Retinal pigment epithelial cell (primary cell): ENCODE measurements at regions not wholly inside any gene's neighbourhood (a gene's known extent, or its start where the extent isn't known, plus 50 kb on each side); places are given as distances from the start of the nearest gene placed in this dataset.

Source experiments
- DNase-seq: peaks from one replicate; pipeline ENCODE4 v3.0.0-alpha.2; 2010; ENCODE audit warnings: low read depth
- H3K4me3 ChIP-seq: 2 replicates; pipeline ENCODE4 v1.5.1; 2011; ENCODE audit warnings: mild to moderate bottlenecking, low read length, control low read depth, moderate library complexity
- TF ChIP-seq, protein P1 (sequence below): conservative IDR thresholded peaks from 2 replicates; pipeline ENCODE4 v1.5.1; 2011; ENCODE audit warnings: low read depth, low read length, control low read depth, inconsistent platforms

- TF ChIP-seq, protein P1, sequence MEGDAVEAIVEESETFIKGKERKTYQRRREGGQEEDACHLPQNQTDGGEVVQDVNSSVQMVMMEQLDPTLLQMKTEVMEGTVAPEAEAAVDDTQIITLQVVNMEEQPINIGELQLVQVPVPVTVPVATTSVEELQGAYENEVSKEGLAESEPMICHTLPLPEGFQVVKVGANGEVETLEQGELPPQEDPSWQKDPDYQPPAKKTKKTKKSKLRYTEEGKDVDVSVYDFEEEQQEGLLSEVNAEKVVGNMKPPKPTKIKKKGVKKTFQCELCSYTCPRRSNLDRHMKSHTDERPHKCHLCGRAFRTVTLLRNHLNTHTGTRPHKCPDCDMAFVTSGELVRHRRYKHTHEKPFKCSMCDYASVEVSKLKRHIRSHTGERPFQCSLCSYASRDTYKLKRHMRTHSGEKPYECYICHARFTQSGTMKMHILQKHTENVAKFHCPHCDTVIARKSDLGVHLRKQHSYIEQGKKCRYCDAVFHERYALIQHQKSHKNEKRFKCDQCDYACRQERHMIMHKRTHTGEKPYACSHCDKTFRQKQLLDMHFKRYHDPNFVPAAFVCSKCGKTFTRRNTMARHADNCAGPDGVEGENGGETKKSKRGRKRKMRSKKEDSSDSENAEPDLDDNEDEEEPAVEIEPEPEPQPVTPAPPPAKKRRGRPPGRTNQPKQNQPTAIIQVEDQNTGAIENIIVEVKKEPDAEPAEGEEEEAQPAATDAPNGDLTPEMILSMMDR: no peak
- H3K4me3 ChIP-seq: no peak overlapping the region
Observed at GRCh38 chr3:144142151-144142840, 170.7 kb downstream of the DIPK2A start.

DNA sequence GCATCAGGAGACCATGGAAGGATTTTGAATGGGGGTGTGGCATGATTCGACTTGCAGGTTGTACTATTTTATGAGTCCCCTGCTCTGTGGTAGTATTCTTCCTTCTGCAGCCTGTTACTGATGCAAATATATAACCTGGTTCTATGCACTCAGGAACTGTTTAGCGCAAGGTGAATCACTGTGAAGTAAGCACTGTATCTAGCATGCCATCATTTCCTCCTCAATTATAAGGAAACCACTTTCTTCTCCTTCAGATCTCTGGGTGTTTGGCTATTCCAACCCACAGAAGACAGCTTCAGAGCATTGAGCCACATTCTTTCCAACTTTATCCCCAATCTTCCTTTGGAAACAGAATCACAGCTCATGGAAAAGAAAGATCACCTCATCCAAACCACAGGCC is 176.7 kb downstream of the DIPK2A start:
- TF ChIP-seq, protein P1: no peak
- no peak overlapping the region for H3K4me3 ChIP-seq
- DNase-seq: no peak

More at GRCh38 chr3:144142151-144142840, 170.7 kb downstream of the DIPK2A start:
- no peak for DNase-seq

DNA sequence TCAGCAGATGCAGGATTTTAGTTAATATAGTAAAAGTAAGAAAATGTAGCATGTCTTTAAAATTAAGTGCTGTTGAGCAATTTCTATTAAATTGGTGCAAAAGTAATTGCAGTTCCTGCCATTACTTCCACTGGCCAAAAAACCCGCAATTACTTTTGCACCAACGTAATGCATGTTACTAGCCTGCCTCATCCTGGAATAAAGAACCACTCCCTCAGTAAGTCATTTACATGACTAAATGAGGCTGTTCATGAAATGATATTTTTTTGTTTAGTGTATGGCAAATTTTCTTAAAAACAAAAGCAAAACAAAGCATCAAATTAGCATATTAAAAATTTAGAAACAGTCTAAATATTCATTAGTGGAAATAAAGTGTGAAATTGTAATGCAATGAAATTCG is 180.4 kb downstream of the DIPK2A start:
- TF ChIP-seq, protein P1: no peak
- DNase-seq: no peak
- H3K4me3 ChIP-seq: no peak overlapping the region

DNA sequence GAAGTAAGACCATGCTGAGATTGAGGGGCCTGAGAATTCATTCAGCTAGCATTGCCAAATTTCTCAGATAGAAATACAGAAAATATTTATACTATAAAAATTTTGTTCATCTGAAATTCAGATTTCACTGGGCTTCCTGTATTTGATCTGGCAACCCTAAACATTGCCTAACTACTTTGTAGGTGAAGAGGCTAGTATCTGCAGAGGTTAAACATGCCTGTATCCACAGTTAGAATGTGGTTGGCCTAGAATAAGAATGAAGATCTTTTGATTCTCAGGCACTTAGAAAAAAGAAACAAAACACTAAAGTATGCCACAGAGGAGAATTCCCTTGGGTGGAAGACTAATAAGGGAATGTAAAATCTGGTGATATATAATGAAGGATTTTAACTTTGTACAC is 189.0 kb downstream of the DIPK2A start:
- TF ChIP-seq, protein P1: no peak
- DNase-seq: no peak
- H3K4me3 ChIP-seq: no peak overlapping the region

DNA sequence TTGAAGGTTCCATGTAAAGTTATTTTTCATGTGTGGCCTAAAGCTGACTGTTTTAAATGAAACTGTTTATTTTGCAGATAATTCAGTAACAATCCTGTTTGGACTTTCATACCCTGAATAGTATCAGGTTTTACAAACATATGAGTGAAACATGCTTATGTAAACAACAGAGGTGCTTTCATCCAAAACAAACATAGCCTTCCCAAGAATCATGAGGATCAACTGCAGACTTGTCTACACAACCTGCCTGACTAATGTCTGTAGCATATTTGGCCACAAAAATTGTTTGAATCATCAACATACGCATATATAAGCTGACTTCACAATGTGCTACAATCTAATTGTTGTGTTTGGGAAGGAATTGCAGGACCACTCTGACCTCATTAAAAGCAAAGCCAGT is 190.4 kb downstream of the DIPK2A start:
- TF ChIP-seq, protein P1: no peak
- H3K4me3 ChIP-seq: no peak overlapping the region
- peak; percentile 28 for DNase-seq

DNA sequence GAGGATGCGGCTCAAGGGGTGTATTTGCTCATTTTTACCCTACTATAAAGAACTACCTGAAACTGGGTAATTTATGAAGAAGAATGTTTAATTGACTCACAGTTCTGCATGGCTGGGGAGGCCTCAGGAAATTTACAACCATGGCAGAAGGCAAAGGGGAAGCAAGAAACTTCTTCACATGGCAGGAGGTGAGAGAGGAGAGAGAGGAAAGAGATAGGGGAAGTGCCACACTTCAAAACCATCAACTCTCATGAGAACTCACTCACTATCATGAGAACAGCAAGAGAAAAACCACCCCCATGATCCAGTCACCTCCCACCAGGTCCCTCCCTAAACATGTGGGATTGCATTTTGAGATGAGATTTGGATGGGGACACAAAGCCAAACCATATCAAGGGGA is 192.7 kb downstream of the DIPK2A start:
- TF ChIP-seq, protein P1: no peak
- DNase-seq: no peak
- no peak overlapping the region for H3K4me3 ChIP-seq

DNA sequence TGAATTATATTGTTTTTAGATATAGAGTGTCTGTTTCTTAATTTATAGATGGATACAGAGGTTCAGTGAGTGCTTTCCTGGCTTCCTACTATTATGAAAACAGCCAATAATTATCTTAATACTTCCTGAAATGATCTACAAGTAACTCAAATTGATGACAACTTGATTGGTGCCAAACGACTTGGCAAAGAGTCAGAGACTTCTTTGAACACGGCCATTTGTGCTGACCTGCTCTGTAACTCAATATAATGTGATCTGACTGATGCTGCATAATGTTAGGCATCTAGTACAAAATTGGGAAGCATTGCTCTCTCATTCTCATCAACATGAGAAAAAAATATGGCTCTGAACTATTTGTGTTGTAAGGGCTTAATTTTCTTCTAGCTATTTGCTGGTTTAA is 193.9 kb downstream of the DIPK2A start:
- no peak for DNase-seq
- H3K4me3 ChIP-seq: no peak overlapping the region
- TF ChIP-seq, protein P1: no peak
